Panc1 (cell line): ENCODE measurements at regions not wholly inside any gene's neighbourhood (a gene's known extent, or its start where the extent isn't known, plus 50 kb on each side); places are given as distances from the start of the nearest gene placed in this dataset.

Experiments used
- ATAC-seq: fragments of 200-7000 bp; cut with Tn5 transposase; 2 replicates; pipeline ENCODE4 v1.9.1; 2020; ENCODE audit warnings: mild to moderate bottlenecking, moderate library complexity
- BruUV-seq: library from RNA; stranded (reverse); fragments of 400-500 nt; replicated peaks from 2 replicates; lab custom pipeline; 2021; lab: Mats Ljungman, UMichigan
- CTCF ChIA-PET: fragments of 300-600 bp; sonication (Branson Sonifier 250); formaldehyde crosslinking; loops from one replicate; lab custom pipeline; 2022; ENCODE audit warnings: antibody characterized with exemption; lab: Charles Lee
- POLR2A ChIA-PET: fragments of 300-600 bp; sonication (Branson Sonifier 250); formaldehyde crosslinking; loops from one replicate; lab custom pipeline; 2022; ENCODE audit warnings: antibody characterized with exemption; lab: Charles Lee
- DNase-seq: peaks from one replicate; pipeline ENCODE4 v3.0.0-alpha.2; 2010; ENCODE audit warnings: low read depth, low spot score
- H3K27ac ChIP-seq: 2 replicates; pipeline ENCODE4 v1.5.1; 2011; ENCODE audit warnings: mild to moderate bottlenecking, low read length, inconsistent platforms
- H3K27me3 ChIP-seq: fragments of 200-500 bp; sonication (Bioruptor generic); 2 replicates; pipeline ENCODE4 v1.6.0; 2014; ENCODE audit warnings: low read length, inconsistent platforms; ENCODE audit not compliant: control insufficient read depth, insufficient read depth
- H3K36me3 ChIP-seq: fragments of 200-500 bp; sonication (Bioruptor generic); 2 replicates; pipeline ENCODE4 v1.5.1; 2014; ENCODE audit warnings: inconsistent platforms, mild to moderate bottlenecking, low read length, moderate library complexity; ENCODE audit not compliant: control insufficient read depth, insufficient read depth
- H3K4me1 ChIP-seq: 2 replicates; pipeline ENCODE4 v1.5.1; 2011; ENCODE audit warnings: inconsistent platforms, mild to moderate bottlenecking, low read length, moderate library complexity; ENCODE audit not compliant: control insufficient read depth, insufficient read depth
- H3K4me3 ChIP-seq, 2 experiments: 2 replicates each; pipeline ENCODE4 v1.5.1; 2011 to 2012; ENCODE audit warnings: low read depth in 2 of 2, low read length in 2 of 2, mild to moderate bottlenecking in 2 of 2, inconsistent platforms in 1 of 2, moderate library complexity in 1 of 2
- H3K9me3 ChIP-seq: fragments of 200-500 bp; sonication (Bioruptor generic); 2 replicates; pipeline ENCODE4 v1.5.1; 2014; ENCODE audit warnings: low read depth, mild to moderate bottlenecking, inconsistent platforms, low read length, moderate library complexity; ENCODE audit not compliant: control insufficient read depth, insufficient read depth
- CTCF ChIP-seq: fragments of 450-650 bp; IDR thresholded peaks from 2 replicates; pipeline ENCODE4 v1.5.1; 2017; ENCODE audit warnings: mild to moderate bottlenecking
- POLR2AphosphoS5 ChIP-seq: IDR thresholded peaks from 2 replicates; pipeline ENCODE4 v1.6.1; 2012; ENCODE audit warnings: mild to moderate bottlenecking, low read depth, low read length, moderate library complexity
- REST ChIP-seq, 2 experiments: IDR thresholded peaks; 2 replicates each; pipeline ENCODE4 v1.6.1; 2011 to 2012; ENCODE audit warnings: low read depth in 2 of 2, control low read depth in 1 of 2, low read length in 1 of 2, mild to moderate bottlenecking in 1 of 2, moderate library complexity in 1 of 2; ENCODE audit not compliant: insufficient read depth in 1 of 2
- SIN3A ChIP-seq: IDR thresholded peaks from 2 replicates; pipeline ENCODE4 v1.6.1; 2012; ENCODE audit warnings: low read depth, mild to moderate bottlenecking, low read length, moderate library complexity, borderline replicate concordance; ENCODE audit not compliant: insufficient read depth
- TCF7L2 ChIP-seq: IDR thresholded peaks from 2 replicates; pipeline ENCODE4 v1.6.1; 2011; ENCODE audit warnings: mild to moderate bottlenecking, low read depth, low read length, inconsistent platforms
- in situ Hi-C: cut with HindIII; loops from 2 replicates; pipeline ENCODE4 v1.10.0; 2016; ENCODE audit warnings: low sequenced_read_pairs, low pct_unique_long_range_greater_than_20kb
- intact Hi-C: fragments of 100-400 bp; cut with micrococcal nuclease; formaldehyde crosslinking; loops from one replicate; pipeline ENCODE4 v1.10.0; 2022; ENCODE audit not compliant: unreplicated experiment

- no peak for DNase-seq
- BruUV-seq: no TSS peak
- POLR2A ChIA-PET: no interaction called here
- no peaks in the 10 kb centered on the region for H3K36me3 ChIP-seq
- no peak overlapping the region for H3K4me3 ChIP-seq
- no peak overlapping the region for H3K27ac ChIP-seq
- no peak for ATAC-seq
- in situ Hi-C loops (no loop called here), intact Hi-C loops (no loop called here)
- H3K9me3 ChIP-seq: no peaks in the 10 kb centered on the region
- CTCF ChIA-PET: no interaction called here
- no peaks in the 10 kb centered on the region for H3K4me1 ChIP-seq
- TF ChIP-seq REST (IDR thresholded peaks at IDR 0.05; ENCODE audit: insufficient read depth in 1 of 2, low read depth in 2 of 2, low read length in 1 of 2): no peak
- TF ChIP-seq POLR2AphosphoS5: no peak
- no peak for TF ChIP-seq TCF7L2
- TF ChIP-seq SIN3A: no peak
- no peak for TF ChIP-seq CTCF
- H3K27me3 ChIP-seq: no peaks in the 10 kb centered on the region
These were observed 150.6 kb downstream of the MN1 start for GRCh38 chr22:27650985-27651384.

- Histone ChIP-seq H3K4me1 (no peaks in the 10 kb centered on the region), H3K27ac (no peak overlapping the region), H3K9me3 (no peaks in the 10 kb centered on the region), H3K4me3 (no peak overlapping the region), H3K27me3 (no peaks in the 10 kb centered on the region), H3K36me3 (no peaks in the 10 kb centered on the region)
- ChIA-PET CTCF (no interaction called here), POLR2A (no interaction called here)
- intact Hi-C loops: no loop called here
- in situ Hi-C loops: no loop called here
- ATAC-seq: no peak
- TF ChIP-seq CTCF (no peak), TCF7L2 (no peak), POLR2AphosphoS5 (no peak), REST (IDR thresholded peaks at IDR 0.05; ENCODE audit: insufficient read depth in 1 of 2, low read depth in 2 of 2, low read length in 1 of 2) (no peak), SIN3A (no peak)
- DNase-seq: no peak
- BruUV-seq: no TSS peak
These were observed 150.1 kb downstream of the MN1 start for GRCh38 chr22:27651486-27651885.
